ENCODE measurements at regions not wholly inside any gene's neighbourhood (a gene's known extent, or its start where the extent isn't known, plus 50 kb on each side); places are given as distances from the start of the nearest gene placed in this dataset.
"Not testable (repeated sequence)": the region's sequence is repeated elsewhere in the genome, so short reads cannot be mapped to it uniquely, and the experiment has no call there.

DNA sequence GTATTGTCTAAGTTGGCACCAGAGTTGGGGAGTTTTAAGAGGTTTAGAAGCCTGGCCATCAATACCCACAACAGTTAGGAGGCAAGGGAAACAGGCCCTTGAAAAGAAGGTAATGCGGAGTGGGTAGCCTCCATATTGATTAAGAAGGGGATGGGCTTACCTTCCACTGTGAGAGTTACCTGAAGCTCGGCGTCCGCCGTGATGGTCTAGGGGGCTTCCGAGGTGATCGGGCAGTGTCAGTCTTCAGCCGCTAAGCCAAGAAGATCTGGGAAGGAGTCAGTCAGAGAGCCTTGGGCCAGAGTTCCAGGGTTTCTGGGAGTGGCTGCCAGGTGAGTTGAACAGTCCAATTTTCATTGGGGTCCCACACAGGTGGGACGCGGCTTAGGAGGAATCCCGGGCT is 1085.8 kb downstream of the PCDH9 start:
- DNase-seq: not testable (repeated sequence)

DNA sequence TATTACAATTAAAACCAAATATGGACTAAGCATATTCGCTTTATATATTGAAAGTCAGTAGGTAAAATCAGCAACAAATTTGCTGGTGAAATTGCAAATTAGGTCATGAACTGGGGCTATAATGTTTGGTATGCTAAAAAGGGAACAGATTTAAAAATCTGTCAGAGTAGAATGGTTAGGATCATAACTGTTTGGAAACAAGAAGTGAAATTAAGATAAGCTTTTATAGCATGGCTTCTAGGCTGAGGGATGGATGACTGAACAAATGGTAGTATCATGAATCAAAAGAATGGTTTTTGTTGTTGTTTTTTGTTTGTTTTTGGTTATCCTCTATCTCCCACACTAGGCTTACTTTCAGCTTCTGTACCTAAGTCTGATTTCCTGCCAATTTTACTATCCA is 1090.4 kb downstream of the PCDH9 start:
- no peak for DNase-seq

DNA sequence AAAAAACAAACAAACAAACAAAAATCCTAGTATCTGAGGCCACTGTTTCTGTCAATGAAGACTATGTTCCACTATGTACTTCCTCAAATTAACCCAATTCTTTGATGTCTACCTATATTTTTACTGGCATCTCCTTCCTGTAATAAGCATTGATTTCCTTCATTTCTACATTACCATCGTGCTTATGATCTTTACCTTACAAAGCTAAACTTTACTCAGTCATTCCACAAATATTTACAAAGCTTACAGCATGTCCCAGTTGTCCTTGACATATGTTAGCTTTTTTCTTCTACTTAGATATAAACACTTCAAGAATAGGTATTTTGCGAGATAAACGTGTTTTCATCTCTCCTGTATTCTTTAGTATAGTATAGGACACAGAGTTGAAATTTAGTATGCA is 1090.9 kb downstream of the PCDH9 start:
- peak; percentile 44 for DNase-seq

DNA sequence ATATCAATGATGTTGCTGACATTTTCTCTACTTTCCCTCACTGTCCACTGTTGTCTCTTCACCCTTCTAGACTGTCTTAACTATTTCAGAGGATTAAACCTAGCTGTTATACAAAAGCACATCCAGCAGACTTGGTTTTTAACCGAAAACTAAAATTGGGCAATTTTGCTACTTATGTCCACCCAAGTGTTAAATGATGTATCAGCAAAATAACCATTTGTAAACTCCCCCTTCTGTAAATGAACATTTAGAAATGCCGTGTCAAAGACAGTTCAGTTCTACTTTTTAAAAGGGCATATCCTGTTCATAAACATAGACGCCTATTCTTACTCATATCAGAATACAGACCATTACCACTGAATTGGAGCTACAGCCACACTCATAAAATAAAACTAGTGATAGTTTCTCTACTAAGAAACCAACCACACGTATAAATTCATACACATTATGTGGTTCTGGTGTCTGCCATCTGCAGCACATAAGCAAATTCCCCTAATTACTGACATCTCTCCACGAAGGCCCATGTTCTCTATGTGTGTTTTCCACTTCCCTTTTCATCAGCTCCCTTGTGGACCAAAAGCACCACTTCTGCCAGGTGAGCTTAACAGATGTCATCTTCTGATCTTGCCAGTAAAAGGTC is 1091.8 kb downstream of the PCDH9 start:
- DNase-seq: peak; percentile 4

DNA sequence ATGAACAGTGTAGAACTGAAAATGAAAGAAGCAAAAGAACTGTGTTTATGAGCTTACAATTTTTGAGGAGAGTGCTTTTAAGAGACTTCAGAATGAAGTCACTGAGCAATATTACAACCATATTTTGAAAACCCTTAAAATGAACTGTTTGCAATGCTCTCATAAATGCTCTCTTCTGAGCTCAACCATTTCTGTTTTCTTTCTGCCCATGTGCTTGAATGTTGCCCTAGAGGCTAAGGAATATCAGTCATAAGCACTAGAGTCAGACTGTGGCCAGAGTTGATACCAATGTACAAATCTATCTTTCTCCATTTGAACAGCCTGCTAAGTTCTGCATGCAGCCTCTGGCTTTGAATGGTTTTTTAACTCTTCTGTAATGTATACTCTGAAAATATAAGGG is 1092.8 kb downstream of the PCDH9 start:
- no peak for DNase-seq

DNA sequence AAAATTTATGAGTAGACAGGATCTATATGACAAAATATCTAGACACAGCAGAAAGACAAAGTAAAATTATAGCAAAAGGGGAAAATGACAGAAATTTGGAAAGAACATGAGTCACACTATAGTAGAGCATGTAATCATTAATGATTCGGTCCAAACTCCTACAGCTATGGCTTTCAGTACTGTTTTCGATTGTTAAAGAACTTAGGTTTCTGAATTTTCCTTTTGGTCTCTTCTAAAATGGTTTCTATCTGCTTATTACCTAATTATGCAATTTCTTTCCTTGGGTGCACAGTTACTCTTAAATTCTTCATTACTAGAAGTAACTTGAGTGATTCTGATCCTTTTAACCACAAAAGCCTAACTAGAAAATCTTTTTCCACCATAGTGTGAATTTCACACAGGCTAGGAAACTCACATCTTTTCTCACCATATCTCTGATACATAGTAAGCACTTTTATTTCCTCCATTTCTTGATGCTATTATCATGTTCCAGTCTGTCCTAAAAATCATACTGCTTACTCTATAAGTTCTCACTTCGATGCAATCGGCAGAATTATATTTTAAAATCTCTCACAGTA is 1101.4 kb downstream of the PCDH9 start:
- no peak for DNase-seq

DNA sequence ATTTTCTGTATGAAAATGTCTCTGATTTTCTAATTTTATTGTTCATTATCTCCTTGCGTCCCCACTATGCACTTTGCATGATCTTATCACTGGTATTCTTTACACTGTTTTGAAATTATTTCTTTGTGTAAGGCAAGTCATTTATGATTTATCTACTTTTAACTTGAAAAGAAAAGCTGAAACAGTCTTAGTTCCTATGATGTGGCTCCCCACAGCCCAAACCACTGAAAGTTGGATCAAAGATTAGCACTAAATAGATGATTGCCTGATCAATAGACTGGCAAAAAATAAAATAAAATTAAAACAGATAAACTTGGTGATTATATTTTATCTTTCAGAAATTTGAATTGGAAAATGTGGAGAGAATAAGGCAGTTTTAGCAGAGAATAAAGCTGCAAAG is 1101.9 kb downstream of the PCDH9 start:
- no peak for DNase-seq

DNA sequence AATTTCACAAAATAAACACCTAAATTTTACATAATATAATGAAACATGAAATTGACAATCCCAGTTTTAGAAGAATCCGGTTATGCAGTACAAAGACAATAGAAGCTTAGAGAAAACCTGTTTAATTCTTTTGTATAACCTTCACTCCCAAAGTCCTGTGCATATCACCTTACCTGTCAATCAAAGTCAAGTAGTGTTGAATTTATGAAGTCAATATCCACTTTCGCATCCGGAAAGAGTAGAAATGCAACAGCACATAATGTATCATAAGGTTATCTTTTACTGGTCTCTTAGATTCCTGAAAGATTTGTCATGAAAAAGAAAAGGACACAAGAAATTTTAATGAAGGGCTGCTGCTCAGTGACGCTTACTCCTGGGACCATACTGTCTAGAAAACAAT is 1112.6 kb downstream of the PCDH9 start:
- peak; percentile 52 for DNase-seq

DNA sequence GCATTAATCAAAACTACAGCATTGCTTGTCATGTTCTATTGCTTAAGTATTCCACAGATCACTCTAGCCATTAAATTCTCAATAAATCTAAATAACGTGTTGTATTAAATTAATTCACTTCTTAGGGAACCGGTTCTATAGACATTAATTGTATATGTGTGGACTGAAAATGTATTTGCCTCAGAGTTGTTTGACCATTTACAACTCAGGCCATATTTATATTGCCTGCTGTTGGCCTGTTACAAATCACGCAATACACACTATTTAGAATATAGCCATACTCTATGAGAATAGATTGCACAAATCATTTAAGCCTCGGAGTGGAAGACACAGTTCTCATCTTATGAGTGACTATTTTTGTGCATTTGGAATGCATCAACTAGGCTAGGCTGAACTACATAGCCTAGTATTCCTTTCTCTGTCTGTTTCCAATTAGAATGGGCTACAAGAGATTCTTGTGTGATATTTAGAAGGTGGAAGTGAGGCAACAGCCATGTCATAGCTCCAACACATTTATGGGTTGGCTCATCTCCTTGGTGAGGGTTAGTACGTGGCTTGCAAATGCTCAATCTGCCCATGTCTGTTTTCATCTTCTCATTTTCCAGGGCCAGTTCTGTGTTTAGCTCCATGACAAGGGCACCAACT is 1116.1 kb downstream of the PCDH9 start:
- no peak for DNase-seq

DNA sequence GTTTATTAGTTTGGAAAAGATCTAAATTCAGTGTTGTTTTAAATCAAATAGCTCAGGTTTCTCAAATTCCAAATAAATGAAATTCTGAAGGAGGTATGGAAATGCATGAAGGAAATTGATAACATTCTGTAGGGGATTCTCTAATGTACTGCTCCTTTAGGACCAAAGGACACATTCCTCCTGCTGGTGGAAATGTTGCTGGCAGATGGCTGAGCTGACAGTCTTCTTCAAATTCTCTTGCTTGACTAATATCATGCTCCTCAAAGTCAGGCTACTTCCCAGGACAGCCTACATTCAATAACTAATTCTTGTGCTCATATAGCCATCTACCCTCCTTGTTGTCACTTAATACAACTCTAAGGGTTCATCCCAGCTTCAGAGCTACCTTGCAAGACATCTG is 1118.5 kb downstream of the PCDH9 start:
- DNase-seq: no peak

DNA sequence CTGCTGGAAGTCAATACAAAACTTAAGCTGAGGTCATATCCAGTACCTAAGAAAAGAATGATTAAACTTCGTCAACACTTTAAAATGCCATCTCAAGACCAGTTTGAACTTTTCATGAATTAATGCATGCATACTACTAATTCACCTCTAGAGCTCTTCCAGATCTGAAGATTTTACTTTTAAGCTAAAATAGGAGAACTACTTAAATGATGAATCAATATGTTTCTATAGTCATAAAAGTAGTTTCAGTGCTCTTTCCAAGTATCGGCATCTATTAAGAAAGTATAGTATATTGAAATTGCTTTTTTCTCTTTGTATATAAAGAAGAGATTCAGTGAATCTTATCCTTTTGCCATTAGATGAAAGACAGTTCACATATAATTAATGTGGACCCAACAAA is 1123.9 kb downstream of the PCDH9 start:
- DNase-seq: no peak

DNA sequence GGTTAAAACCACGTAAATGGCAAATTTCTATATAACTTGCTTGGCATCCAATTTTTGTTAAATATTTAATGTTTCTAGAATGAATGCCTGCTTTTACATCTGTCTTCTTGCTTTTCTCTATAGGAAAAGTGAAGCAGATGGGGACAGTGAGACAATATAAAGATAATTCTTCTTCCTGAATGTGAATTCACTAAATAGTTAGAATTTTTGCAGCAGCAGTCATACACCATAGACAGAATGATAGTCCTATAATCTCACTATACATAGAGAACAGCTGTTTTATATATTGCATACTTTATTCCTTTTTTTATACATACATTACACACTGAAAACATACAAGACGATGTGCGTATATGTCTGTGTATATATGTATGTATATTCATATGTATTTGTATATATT is 1127.3 kb downstream of the PCDH9 start:
- no peak for DNase-seq

DNA sequence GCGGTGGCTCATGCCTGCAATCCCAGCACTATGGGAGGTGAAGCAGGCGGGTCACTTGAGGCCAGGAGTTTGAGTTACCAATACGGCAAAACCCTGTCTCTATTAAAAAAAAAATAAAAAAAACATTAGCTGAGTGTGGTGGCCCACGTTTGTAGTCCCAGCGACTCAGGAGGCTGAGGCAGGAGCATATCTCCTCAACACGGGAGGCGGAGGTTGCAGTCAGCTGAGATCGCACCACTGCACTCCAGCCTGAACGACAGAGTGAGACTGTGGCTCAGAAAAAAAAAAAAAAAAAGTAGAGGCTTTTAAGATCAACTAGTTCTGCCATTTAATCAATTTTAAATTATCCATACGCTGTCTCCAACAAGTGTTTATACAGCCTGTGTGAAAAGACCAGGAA is 1130.3 kb downstream of the PCDH9 start:
- DNase-seq: no peak

DNA sequence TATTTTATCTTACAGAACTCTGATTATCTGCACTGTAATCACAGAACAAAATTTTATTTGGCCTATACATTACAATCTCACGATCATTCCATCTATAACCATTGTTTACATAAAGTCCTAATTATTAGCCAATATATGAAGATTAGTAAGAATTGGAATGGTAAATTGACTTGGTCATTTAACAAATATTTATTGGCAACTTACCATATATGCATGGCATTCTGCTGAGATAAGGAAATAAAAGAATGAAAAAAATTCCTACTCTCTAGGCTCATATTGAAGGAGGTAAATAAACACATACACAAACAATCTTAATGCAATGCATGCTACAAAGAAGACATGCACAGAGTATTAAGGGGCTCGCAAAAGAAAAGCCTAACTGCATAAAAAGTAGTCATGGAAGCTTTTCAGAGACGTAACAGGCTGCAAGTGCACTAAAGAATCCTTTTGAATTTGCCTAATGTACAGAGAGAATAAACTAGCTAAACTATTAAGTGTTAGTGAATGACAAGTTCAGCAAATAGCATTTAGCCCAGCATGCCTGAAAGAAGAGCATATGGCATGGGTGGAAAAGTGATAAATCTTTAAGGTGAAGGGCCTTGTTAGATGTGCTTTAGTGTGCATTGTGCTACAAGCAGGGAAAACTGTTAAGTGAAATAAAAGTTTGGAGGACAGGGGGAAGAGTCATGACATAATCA is 1131.1 kb downstream of the PCDH9 start:
- DNase-seq: no peak

DNA sequence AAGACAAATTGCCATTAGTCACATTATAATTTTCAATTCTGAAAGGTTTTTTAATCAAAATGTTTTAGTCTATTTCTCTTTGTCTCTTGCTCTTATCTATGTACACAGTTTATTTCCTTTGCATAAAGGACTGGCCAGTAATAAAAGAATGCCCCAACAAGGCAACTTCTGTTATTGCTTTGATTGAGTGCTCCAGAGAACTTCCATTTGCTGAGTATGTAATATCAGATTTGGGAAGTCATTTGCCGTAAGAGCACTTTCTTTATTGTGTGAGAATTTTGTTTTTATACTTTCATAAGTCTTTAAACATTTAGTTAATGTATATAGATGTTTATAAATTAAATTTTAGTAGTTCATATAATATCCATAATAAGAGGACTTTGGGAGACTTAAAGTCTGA is 1140.4 kb downstream of the PCDH9 start:
- no peak for DNase-seq

DNA sequence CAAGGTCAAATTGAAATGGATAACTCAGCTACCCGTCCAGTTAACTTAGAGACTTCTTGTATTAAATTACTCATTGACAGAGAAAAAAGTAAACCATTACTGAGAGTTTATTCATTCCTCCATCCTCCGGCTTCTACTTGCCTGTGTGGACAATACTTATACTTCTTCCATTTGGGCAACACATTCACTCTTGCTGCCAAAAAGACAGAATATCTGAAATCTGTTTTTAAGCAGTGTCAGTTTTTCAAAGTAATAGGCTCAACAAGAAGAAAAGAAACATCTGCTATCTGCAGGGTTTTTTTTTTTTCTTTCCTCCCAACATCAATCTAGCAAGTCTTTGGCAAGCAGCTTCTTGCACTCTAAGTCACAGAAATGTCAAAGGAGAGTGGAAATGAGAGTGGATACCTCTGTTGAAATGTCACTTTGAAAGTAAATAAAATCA is 1142.8 kb downstream of the PCDH9 start:
- no peak for DNase-seq

DNA sequence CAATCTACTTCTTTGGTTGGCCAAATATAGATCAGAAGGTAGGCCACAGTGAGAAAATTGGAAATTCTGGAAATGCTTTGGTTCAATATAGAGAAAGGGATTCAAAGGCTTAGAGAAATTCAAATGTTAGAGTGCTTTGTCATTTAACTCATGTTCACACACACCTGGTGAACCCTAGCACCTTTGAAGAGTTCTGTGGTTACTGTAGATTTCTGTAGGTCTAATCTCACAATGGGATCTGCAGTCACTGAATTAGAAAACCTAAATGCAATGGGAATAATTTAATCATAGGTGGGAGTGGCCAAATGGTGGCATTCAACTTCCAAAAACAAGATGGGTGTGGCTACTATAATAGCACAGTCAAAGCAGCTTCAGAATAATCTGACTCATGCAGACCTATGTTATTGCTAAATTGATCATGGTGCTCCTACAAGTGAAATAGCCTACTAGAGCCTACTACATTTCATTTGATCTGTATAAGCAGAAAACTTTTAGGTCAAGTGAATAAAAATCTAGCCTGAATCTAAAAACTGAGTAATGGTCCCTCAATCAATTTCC is 1152.9 kb downstream of the PCDH9 start:
- DNase-seq: no peak

DNA sequence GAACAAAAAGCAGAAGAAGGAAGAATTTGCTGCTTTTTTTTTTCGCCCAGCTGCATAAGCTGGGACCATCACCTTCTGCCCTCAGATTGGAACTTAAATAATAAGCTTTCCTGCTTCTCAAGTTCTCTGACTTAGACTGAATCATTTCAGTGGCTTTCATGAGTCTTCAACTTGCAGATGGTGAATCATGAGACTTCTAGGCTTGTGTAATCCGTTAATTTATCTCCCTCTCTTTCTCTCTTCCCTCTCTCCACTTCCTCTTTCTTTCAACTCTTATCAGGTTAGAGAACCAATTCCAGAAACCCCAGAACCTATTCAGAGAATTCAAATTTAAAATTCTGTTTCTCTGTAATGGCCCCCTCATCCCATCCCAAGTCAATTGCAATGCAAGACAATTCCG is 1153.7 kb downstream of the PCDH9 start:
- no peak for DNase-seq

DNA sequence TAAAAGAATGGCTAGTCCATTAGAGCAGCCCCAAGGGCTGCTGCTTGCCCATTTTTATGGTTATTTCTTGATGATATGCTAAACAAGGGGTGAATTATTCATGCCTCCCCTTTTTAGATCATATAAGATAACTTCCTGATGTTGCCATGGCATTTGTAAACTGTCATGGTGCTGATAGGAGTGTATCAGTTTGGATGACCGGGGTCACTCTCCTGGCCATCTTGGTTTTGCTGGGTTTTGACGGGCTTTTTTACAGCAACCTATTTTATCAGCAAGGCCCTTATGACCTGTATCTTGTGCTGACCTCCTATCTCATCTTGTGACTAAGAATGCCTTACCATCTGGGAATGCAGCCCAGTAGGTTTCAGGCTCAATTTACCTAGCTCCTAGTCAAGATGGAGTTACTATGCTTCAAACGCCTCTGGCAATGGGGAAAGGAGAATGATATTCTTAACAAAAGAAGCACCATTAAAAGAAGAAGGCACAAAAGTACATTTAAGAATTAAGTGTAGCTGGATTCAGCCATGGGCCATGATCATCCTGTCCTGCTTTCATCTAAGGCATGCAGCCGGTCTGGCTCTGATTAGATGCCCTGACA is 1156.0 kb downstream of the PCDH9 start:
- DNase-seq: no peak

DNA sequence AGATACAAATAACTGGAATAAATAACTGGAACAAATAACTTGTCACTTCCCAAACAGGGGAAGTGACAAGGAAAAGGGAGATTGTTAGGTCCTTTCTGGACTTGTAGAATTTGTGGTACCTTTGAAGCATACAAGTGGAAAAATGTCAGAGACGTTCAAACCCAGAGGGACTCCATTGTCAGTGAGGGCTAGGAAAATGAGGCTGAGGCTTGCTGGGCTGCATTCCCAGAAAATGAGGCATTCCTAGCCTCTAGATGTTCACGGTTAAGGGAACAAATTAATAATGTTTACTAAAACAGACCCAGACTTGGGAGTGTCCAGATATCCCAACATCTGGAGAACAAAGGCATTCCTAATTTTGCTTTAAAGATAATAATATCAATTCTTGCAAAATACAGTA is 1158.0 kb downstream of the PCDH9 start:
- DNase-seq: not testable (repeated sequence)

DNA sequence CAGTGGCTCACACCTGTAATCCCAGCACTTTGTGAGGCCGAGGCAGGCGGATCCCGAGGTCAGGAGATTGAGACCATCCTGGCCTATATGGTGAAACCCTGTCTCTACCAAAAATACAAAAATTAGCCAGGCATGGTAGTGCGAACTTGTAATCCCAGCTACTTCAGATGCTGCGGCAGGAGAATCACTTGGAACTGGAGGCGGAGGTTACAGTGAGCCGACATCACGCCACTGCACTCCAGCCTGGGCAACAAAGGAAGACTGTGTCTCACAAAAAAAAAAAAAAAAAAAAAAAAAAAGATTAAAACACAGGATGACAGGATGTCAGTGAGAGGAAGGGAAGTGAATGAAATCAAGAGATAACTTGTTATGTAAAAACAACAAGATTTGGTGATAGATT is 1158.5 kb downstream of the PCDH9 start:
- DNase-seq: no peak

DNA sequence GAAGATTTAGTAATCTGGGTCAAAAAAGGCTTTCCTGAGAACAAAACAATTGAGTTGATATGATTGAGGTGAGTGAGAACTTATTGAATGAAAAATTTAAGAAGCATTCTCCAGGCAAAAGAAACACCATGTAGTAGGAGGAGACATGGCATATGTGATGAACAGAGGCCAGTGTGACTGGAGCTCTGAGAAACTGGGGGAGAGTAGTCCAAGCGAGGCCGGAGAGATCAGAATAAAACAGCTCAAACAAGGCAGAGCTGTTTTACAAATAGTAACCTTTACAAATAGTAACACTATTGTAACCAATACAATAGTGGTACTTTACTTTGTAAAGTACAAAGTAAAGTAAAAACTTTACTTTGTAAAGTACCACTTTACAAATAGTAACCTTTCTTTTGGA is 1159.1 kb downstream of the PCDH9 start:
- DNase-seq: no peak

DNA sequence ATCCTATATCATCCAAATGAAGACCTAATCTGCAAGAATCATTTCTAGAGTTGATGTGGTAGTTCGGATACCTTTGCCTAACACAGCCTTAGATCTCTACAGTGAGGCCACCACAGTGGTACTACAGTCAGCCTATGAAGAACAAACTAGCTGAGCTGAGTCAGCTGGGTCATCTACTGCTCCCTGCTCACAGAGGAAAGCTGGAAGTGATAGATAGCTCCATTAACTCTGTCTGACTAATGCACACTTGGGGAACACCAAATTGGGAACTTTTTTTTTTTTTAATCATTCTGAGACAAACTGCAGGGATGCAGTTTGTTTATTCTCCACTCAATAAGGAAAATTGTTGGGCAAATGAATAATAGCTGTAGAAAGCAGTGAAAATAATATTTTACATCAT is 1160.6 kb downstream of the PCDH9 start:
- no peak for DNase-seq

Data from DMS53 (cell line).